Ectodermal cell (in vitro differentiated cells): ENCODE measurements at regions not wholly inside any gene's neighbourhood (a gene's known extent, or its start where the extent isn't known, plus 50 kb on each side); places are given as distances from the start of the nearest gene placed in this dataset.
"Not testable (repeated sequence)": the region's sequence is repeated elsewhere in the genome, so short reads cannot be mapped to it uniquely, and the experiment has no call there.

Source experiments
- H3K27ac ChIP-seq: 2 replicates; pipeline ENCODE4 v1.7.0; 2013; ENCODE audit warnings: mild to moderate bottlenecking, low read depth, low read length; ENCODE audit not compliant: insufficient read depth, poor library complexity, severe bottlenecking
- H3K27me3 ChIP-seq: 2 replicates; pipeline ENCODE4 v1.7.0; 2013; ENCODE audit warnings: mild to moderate bottlenecking, low read length; ENCODE audit not compliant: insufficient read depth, control insufficient read depth, poor library complexity, severe bottlenecking
- H3K36me3 ChIP-seq: one replicate; pipeline ENCODE4 v1.7.0; 2013; ENCODE audit warnings: low read length; ENCODE audit not compliant: control insufficient read depth, insufficient read depth
- H3K4me1 ChIP-seq: one replicate; pipeline ENCODE4 v1.7.0; 2013; ENCODE audit warnings: low read length; ENCODE audit not compliant: control insufficient read depth, insufficient read depth
- H3K4me3 ChIP-seq: 2 replicates; pipeline ENCODE4 v1.7.0; 2013; ENCODE audit warnings: low read depth, low read length, control low read depth; ENCODE audit not compliant: insufficient read depth
- H3K9me3 ChIP-seq: 2 replicates; pipeline ENCODE4 v1.7.0; 2013; ENCODE audit warnings: mild to moderate bottlenecking, low read length, moderate library complexity; ENCODE audit not compliant: control insufficient read depth
- WGBS, 2 experiments: methylation state at CpG; one replicate each; pipeline ENCODE4 v1.1.7; 2013; ENCODE audit warnings: missing lambda C conversion rate in 2 of 2; 5-methylcytosine and 5-hydroxymethylcytosine counted together

- Histone ChIP-seq H3K4me3 (no peak overlapping the region), H3K27ac (no peak overlapping the region), H3K27me3 (no peaks in the 10 kb centered on the region), H3K36me3 (no peaks in the 10 kb centered on the region), H3K9me3 (no peaks in the 10 kb centered on the region), H3K4me1 (no peaks in the 10 kb centered on the region)
- 94 to 96% methylated on average over 3 of the region's 3 CpGs for WGBS, 2 experiments
Measured at GRCh38 chr6:115495184-115495583, 565.5 kb downstream of the FRK start.

DNA sequence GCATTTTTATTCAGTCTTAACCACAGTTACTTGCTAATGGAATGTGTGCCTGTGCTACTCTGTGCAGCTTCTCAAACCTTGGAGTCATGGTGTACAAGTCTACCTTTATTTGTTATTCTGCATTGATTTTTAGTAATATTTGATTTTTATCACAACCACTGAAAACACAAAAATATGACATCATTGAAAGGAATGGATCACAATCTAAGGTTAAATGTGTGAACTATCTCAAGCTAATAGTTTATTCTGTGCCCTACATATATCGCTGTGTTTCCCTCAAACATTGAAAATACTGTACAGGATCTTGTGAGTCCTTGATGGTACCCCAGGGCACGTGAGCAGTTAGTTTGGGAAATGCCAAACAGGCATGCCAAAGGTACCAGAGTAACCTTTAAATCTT is 573.4 kb downstream of the FRK start:
- Histone ChIP-seq H3K36me3 (no peaks in the 10 kb centered on the region), H3K27me3 (no peaks in the 10 kb centered on the region), H3K27ac (no peak overlapping the region), H3K4me3 (no peak overlapping the region), H3K4me1 (no peaks in the 10 kb centered on the region), H3K9me3 (no peaks in the 10 kb centered on the region)
- 91 to 92% methylated on average over 2 of the region's 2 CpGs for WGBS, 2 experiments

DNA sequence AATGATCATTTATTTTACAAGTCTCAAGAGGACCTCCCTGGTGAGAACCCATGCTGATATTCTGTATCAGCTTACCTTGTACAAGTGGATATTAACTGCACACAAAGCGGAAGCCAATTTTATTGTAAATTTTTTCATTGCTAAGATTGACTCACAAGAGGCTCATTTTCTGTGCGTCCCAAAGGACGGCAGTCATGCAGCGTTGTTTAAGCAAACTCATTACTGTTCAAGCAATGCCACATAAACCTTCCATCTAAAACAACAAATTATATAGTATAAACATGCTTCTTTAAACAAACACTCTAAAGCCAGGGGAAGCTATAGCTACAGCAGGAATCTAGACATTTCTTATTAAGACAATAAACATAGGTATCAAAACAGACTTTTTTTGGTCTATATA is 575.3 kb downstream of the FRK start:
- WGBS, 2 experiments: 66 to 69% methylated on average over 4 of the region's 4 CpGs
- H3K27me3 ChIP-seq: no peaks in the 10 kb centered on the region
- H3K4me1 ChIP-seq: no peaks in the 10 kb centered on the region
- no peak overlapping the region for H3K4me3 ChIP-seq
- no peaks in the 10 kb centered on the region for H3K9me3 ChIP-seq
- no peaks in the 10 kb centered on the region for H3K36me3 ChIP-seq
- H3K27ac ChIP-seq: no peak overlapping the region

- 91 to 93% methylated on average over 4 of the region's 4 CpGs for WGBS, 2 experiments
- not testable (repeated sequence) for H3K4me1 ChIP-seq, H3K4me3 ChIP-seq, H3K36me3 ChIP-seq, H3K27me3 ChIP-seq, H3K9me3 ChIP-seq, H3K27ac ChIP-seq
Measured at GRCh38 chr6:115480543-115480942, 580.1 kb downstream of the FRK start.

GRCh38 chr6:115474443-115475041 is 586.1 kb downstream of the FRK start:
- no peak overlapping the region for H3K4me3 ChIP-seq
- H3K27ac ChIP-seq: no peak overlapping the region
- H3K9me3 ChIP-seq: no peaks in the 10 kb centered on the region
- no peaks in the 10 kb centered on the region for H3K36me3 ChIP-seq
- 90 to 94% methylated on average over 2 of the region's 3 CpGs for WGBS, 2 experiments
- no peaks in the 10 kb centered on the region for H3K27me3 ChIP-seq
- H3K4me1 ChIP-seq: no peaks in the 10 kb centered on the region

DNA sequence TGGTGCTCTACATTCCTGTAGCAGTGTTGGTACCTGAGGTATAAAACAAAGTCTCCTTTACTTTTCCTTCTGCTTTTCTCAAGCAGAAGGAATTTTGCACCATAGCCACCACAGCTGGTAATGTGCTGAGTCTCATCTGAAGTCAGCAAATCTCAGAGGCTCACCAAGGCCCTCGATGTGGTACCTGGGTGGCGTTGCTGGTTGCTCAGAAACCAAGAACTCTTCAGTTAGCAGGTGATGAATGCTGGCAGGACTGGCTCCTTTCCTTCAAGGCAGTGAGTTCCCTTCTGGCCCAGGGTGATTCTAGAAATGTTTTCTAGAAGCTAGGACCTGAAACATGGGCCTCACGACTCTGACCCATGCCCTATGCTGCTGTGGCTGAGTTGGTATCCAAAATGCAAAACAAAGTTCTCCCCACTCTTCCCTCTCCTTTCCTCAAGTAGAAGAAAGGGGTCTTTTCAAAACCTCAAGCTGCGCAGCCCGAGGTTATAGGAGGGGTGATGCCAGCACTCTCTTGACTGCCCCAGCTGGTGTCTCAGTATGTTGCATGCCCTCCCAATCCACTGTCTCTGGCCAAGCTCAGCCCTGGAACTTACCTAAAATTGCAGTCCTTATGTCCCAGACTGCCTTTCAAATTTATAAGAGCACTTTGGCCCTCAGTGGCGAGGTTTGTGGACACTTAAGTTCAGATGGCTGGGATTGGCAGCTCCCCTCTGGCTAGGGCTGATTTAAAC is 592.3 kb downstream of the FRK start:
- no peaks in the 10 kb centered on the region for H3K4me1 ChIP-seq
- H3K9me3 ChIP-seq: no peaks in the 10 kb centered on the region
- no peak overlapping the region for H3K4me3 ChIP-seq
- H3K27me3 ChIP-seq: no peaks in the 10 kb centered on the region
- no peaks in the 10 kb centered on the region for H3K36me3 ChIP-seq
- WGBS, 2 experiments: 94 to 99% methylated on average over 6 of the region's 6 CpGs
- H3K27ac ChIP-seq: no peak overlapping the region

DNA sequence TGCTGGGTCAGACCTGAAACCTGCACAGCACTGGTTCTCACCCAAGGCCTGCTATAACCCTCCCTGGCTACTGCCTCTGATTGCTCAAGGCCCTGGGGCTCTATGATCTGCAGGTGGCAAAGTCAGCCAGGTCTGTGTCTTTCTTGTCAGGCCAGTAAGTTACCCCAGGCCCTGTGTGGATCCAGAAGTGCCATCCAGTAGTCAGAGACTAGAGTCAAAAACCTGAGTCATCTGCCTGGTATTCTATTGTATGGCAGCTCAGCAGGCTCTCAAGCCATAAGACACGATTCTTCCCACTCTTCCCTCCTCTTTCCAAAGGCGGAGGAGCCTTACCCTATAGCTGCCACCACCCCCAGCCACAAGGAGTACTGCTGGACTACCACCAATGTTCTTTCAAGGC is 593.0 kb downstream of the FRK start:
- no peak overlapping the region for H3K4me3 ChIP-seq
- H3K36me3 ChIP-seq: no peaks in the 10 kb centered on the region
- no peak overlapping the region for H3K27ac ChIP-seq
- no peaks in the 10 kb centered on the region for H3K4me1 ChIP-seq
- H3K27me3 ChIP-seq: no peaks in the 10 kb centered on the region
- WGBS, 2 experiments: 82 to 88% methylated on average over 2 of the region's 2 CpGs
- H3K9me3 ChIP-seq: no peaks in the 10 kb centered on the region

DNA sequence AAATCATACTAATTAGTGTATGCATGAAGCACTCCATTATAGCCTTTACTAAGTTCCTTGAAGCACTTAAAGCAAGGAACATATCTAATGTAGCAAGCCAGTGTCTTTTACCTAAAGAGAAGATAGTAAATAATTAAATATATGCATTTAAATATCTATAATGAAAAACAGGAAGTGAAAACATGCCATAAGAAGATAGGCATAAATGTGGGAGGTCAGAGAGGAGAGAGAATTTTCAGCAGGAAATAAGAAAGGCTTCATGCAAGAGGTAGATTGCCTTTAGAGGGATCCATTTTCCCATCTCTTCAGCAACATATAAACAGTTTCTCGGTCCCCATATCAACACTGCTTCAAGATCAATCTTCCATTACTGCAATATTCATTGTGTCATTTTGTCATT is 599.8 kb downstream of the FRK start:
- no peak overlapping the region for H3K4me3 ChIP-seq
- H3K27ac ChIP-seq: no peak overlapping the region
- H3K4me1 ChIP-seq: no peaks in the 10 kb centered on the region
- WGBS, 2 experiments: 86% methylated on average over 1 of the region's 1 CpG; no CpG with 5 or more reads in 1 of the 2 experiments
- H3K9me3 ChIP-seq: no peaks in the 10 kb centered on the region
- H3K36me3 ChIP-seq: no peaks in the 10 kb centered on the region
- H3K27me3 ChIP-seq: no peaks in the 10 kb centered on the region

DNA sequence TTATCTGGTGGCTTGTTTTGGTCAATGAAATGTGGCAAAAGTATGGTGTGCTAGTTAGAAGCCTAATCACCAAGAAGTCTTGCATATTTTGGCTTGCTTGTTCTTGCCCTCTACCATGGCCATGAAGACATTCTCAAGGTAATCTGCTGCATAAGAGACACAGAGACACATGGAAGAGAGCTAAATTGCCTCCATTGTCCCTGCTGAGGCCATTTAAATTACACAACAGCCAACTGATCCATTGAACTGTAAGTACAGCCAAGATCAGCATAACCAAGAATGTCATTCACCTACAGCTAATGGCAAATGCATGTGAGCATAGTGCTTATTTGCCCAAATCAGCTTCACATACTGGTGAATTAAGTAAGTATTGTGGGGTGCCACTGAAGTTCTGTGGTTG is 603.8 kb downstream of the FRK start:
- Histone ChIP-seq H3K36me3 (no peaks in the 10 kb centered on the region), H3K4me3 (no peak overlapping the region), H3K4me1 (no peaks in the 10 kb centered on the region), H3K27ac (no peak overlapping the region), H3K27me3 (no peaks in the 10 kb centered on the region), H3K9me3 (no peaks in the 10 kb centered on the region)

DNA sequence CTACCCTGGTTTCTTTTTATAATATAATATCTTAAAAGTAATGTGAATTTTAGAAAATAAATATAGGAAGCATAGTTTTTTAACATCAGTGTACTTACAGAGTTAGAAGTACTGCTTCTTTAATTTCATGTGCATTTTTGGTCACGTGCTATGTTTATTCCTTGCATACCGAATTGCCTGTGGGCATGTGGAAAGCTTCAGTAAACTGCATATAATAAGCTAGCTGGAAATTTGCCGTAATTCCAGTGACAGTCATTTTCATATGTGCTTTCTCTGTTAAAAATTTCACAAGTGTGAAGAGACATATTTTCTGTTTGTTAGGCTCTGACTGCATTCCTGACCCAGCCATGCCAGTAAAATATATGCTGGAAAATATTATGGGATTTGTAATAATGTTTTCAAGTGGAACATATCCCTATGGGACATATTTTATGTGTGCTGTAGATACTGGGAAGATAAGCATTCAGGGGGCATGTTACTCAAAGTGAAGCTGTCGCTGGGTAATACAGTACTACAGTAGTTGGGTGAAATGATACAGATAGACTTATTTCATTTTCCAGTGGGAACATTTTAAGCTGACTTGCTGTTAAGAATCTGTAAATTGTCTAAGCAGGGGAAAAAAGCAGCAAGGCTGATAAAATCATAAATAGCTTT is 616.7 kb downstream of the FRK start:
- no peaks in the 10 kb centered on the region for H3K4me1 ChIP-seq
- H3K4me3 ChIP-seq: no peak overlapping the region
- no peaks in the 10 kb centered on the region for H3K27me3 ChIP-seq
- WGBS, 2 experiments: 94 to 97% methylated on average over 4 of the region's 4 CpGs
- H3K27ac ChIP-seq: no peak overlapping the region
- H3K9me3 ChIP-seq: no peaks in the 10 kb centered on the region
- no peaks in the 10 kb centered on the region for H3K36me3 ChIP-seq
